ENCODE measurements at regions not wholly inside any gene's neighbourhood (a gene's known extent, or its start where the extent isn't known, plus 50 kb on each side); places are given as distances from the start of the nearest gene placed in this dataset.

DNA sequence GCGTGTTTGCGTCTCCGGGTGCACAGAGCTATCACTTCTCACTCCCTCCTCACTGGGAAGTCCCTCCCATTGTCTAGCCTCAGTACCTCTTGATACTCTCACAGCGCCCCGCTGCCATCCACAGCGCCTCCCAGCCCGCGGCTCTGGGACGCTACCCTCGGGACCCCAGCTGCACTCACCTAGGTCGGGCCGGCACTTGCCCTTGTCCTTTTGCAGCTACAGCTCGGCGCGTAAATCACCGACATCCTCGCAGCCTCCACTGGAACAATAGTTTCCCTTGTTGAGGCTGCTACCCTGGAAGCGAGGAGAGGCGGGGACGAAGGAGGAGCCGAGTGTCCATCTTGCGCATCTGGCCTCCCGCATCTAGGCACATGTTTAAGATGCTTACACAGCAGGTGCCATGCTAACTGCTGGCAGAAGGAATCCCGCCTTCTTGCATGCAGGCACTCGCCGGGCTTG lies 269.5 kb upstream of the HSFY2 start:
- H3K27me3 Mint-ChIP-seq (ENCODE audit: low read depth in 2 of 2), result no peaks in the 10 kb centered on the region
- no peak overlapping the region for H3K4me3 ChIP-seq (ENCODE audit: low read length)
- DNase-seq (no peak), ATAC-seq (no peak)
- H3K27ac Mint-ChIP-seq, result no peak overlapping the region
- WGBS (ENCODE audit: insufficient coverage), result 96% methylated on average over 26 of the region's 26 CpGs
- intact Hi-C loops (cut with micrococcal nuclease), result no loop called here
- no peaks in the 10 kb centered on the region for H3K4me1 Mint-ChIP-seq
- no peaks in the 10 kb centered on the region for H3K9me3 Mint-ChIP-seq
- TF ChIP-seq CTCF (IDR thresholded peaks at IDR 0.05), result no peak
- H3K4me3 Mint-ChIP-seq, result no peak overlapping the region
- H3K36me3 ChIP-seq (ENCODE audit: control insufficient read depth, insufficient read depth, low read length), result no peaks in the 10 kb centered on the region
- H3K9me3 ChIP-seq (ENCODE audit: control insufficient read depth, insufficient read depth, low read length), result no peaks in the 10 kb centered on the region
- H3K27me3 ChIP-seq (ENCODE audit: control insufficient read depth, insufficient read depth, low read length), result no peaks in the 10 kb centered on the region
- H3K4me1 ChIP-seq (ENCODE audit: control insufficient read depth, insufficient read depth, low read length), result no peaks in the 10 kb centered on the region
- no peak overlapping the region for H3K27ac ChIP-seq (ENCODE audit: low read length)
- no peaks in the 10 kb centered on the region for H3K36me3 Mint-ChIP-seq

DNA sequence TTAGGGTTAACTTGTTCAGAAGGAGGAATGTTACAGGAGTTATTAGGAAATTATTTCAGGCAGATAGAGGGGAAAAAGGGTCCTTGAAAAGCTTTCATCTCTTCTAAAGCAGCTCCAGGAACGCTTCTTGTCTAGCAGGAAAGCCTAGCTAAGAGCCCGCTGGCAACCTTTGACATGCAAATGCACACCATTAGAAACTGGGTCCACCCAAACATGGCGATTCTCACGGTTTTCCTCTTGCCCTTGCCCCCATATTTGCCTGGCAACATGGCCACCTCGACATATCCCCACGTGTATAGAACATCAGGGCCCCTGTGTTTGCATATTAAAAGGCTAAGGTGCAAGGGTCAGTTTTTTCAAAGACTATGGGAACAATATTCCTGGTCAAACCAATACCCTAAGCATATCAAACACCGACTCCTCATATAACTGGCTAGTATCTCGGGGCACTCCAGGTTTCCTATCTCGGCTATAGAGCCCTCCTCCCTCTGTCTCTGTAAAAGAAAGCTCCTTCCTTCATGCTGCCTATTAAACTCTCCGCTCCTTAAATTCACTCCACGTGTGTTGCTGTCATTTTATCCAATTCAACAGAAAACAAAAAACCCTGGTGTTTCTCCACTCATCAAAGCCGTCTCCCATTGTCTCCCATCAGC lies 268.9 kb upstream of the HSFY2 start:
- H3K4me1 Mint-ChIP-seq, result no peaks in the 10 kb centered on the region

GRCh38 chrY:19026631-19027030 lies 253.1 kb upstream of the HSFY2 start:
- Histone ChIP-seq H3K9me3 (ENCODE audit: control insufficient read depth, insufficient read depth, low read length) (no peaks in the 10 kb centered on the region), H3K4me1 (ENCODE audit: control insufficient read depth, insufficient read depth, low read length) (no peaks in the 10 kb centered on the region), H3K36me3 (ENCODE audit: control insufficient read depth, insufficient read depth, low read length) (no peaks in the 10 kb centered on the region), H3K4me3 (ENCODE audit: low read length) (no peak overlapping the region), H3K27me3 (ENCODE audit: control insufficient read depth, insufficient read depth, low read length) (no peaks in the 10 kb centered on the region), H3K27ac (ENCODE audit: low read length) (no peak overlapping the region)
- Mint-ChIP-seq H3K4me1 (peaks cover 0 to 4% of the 10 kb centered on the region in 2 donors), H3K27me3 (ENCODE audit: low read depth in 2 of 2) (no peaks in the 10 kb centered on the region), H3K9me3 (no peaks in the 10 kb centered on the region), H3K27ac (no peak overlapping the region), H3K36me3 (no peaks in the 10 kb centered on the region), H3K4me3 (no peak overlapping the region)
- no peak for TF ChIP-seq CTCF (IDR thresholded peaks at IDR 0.05)
- ATAC-seq (no peak), DNase-seq (no peak)
- no CpG with 5 or more reads among the region's 3 CpGs for WGBS (ENCODE audit: insufficient coverage)
- intact Hi-C loops (cut with micrococcal nuclease), result no loop called here

More for the DNA sequence above, 268.9 kb upstream of the HSFY2 start:
- no peaks in the 10 kb centered on the region for H3K36me3 Mint-ChIP-seq
- no peaks in the 10 kb centered on the region for H3K9me3 Mint-ChIP-seq
- H3K27me3 ChIP-seq (ENCODE audit: control insufficient read depth, insufficient read depth, low read length), result no peaks in the 10 kb centered on the region
- H3K27me3 Mint-ChIP-seq (ENCODE audit: low read depth in 2 of 2), result no peaks in the 10 kb centered on the region
- WGBS (ENCODE audit: insufficient coverage), result 87% methylated on average over 10 of the region's 12 CpGs
- no peak overlapping the region for H3K27ac Mint-ChIP-seq
- intact Hi-C loops (cut with micrococcal nuclease), result no loop called here
- no peaks in the 10 kb centered on the region for H3K36me3 ChIP-seq (ENCODE audit: control insufficient read depth, insufficient read depth, low read length)
- no peak for ATAC-seq
- H3K4me3 Mint-ChIP-seq, result no peak overlapping the region
- no peaks in the 10 kb centered on the region for H3K9me3 ChIP-seq (ENCODE audit: control insufficient read depth, insufficient read depth, low read length)
- H3K27ac ChIP-seq (ENCODE audit: low read length), result no peak overlapping the region
- no peak for DNase-seq
- no peaks in the 10 kb centered on the region for H3K4me1 ChIP-seq (ENCODE audit: control insufficient read depth, insufficient read depth, low read length)
- H3K4me3 ChIP-seq (ENCODE audit: low read length), result no peak overlapping the region
- TF ChIP-seq CTCF (IDR thresholded peaks at IDR 0.05), result no peak

DNA sequence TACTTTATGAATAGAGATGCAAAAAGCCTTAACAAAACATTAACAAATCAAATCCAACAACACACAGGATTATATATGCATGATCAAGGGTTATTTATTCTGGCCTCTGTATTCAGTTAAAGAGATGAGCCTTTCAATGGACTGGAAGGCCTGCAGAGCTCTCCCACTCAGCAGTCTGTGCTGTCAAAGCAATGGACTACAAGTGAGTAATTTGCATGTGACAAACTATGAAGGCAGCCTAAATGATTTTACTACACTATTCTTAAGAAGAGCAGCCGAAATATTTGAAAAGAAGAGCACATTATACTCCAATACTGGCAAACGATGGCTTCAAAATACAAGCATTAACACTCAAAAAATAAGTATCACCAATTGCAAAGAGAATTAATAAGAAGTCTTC lies 250.4 kb upstream of the HSFY2 start:
- intact Hi-C loops (cut with micrococcal nuclease), result no loop called here
- TF ChIP-seq CTCF (IDR thresholded peaks at IDR 0.05), result no peak
- Mint-ChIP-seq H3K4me3 (no peak overlapping the region), H3K9me3 (no peaks in the 10 kb centered on the region), H3K4me1 (peaks cover 0 to 4% of the 10 kb centered on the region in 2 donors), H3K27ac (no peak overlapping the region), H3K36me3 (no peaks in the 10 kb centered on the region), H3K27me3 (ENCODE audit: low read depth in 2 of 2) (no peaks in the 10 kb centered on the region)
- H3K27me3 ChIP-seq (ENCODE audit: control insufficient read depth, insufficient read depth, low read length), result no peaks in the 10 kb centered on the region
- H3K4me3 ChIP-seq (ENCODE audit: low read length), result no peak overlapping the region
- no peak for DNase-seq
- WGBS (ENCODE audit: insufficient coverage), result 80% methylated on average over 1 of the region's 2 CpGs
- H3K9me3 ChIP-seq (ENCODE audit: control insufficient read depth, insufficient read depth, low read length), result no peaks in the 10 kb centered on the region
- H3K27ac ChIP-seq (ENCODE audit: low read length), result no peak overlapping the region
- ATAC-seq, result no peak
- H3K36me3 ChIP-seq (ENCODE audit: control insufficient read depth, insufficient read depth, low read length), result no peaks in the 10 kb centered on the region
- H3K4me1 ChIP-seq (ENCODE audit: control insufficient read depth, insufficient read depth, low read length), result no peaks in the 10 kb centered on the region
